Occipital lobe (tissue), 1 donor: ENCODE measurements at regions not wholly inside any gene's neighbourhood (a gene's known extent, or its start where the extent isn't known, plus 50 kb on each side); places are given as distances from the start of the nearest gene placed in this dataset.

Experiments used
- DNase-seq: peaks from one replicate; lab custom pipeline; 2025; lab: John Stamatoyannopoulos, UW

- no peak for DNase-seq
These were observed 869.9 kb downstream of the MRPL39 start for GRCh38 chr21:24737296-24737850.

GRCh38 chr21:24730661-24731060, 876.6 kb downstream of the MRPL39 start:
- no peak for DNase-seq

GRCh38 chr21:24729568-24729967, 877.7 kb downstream of the MRPL39 start:
- no peak for DNase-seq

- DNase-seq, result no peak
These were observed 879.4 kb downstream of the MRPL39 start for GRCh38 chr21:24727803-24728440.

GRCh38 chr21:24716281-24716918, 890.9 kb downstream of the MRPL39 start:
- DNase-seq, result no peak

GRCh38 chr21:24714646-24715200, 892.6 kb downstream of the MRPL39 start:
- no peak for DNase-seq

- DNase-seq, result no peak
These were observed 902.1 kb downstream of the MRPL39 start for GRCh38 chr21:24705201-24705600.

GRCh38 chr21:24693779-24694178, 913.5 kb downstream of the MRPL39 start:
- no peak for DNase-seq

GRCh38 chr21:24681456-24681855, 925.8 kb downstream of the MRPL39 start:
- no peak for DNase-seq

DNA sequence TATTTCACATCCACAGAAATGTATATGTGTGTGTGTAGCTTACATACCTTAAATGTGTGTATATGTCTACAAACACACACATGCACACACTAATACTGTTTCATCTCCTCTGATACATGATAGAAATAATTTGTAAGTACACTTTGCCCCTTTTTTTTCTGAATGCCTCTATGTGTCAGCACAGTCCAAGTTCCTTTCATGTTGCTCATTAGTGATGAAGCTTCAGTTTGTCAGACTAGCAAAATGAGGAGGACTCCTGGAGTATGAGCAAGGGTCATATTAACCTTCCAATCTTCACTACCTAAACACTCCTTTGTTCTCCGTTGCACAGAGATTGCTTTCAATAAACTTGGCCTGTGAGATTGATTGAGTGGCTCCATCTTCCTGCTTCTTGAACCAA, 935.4 kb downstream of the MRPL39 start:
- DNase-seq, result no peak

DNA sequence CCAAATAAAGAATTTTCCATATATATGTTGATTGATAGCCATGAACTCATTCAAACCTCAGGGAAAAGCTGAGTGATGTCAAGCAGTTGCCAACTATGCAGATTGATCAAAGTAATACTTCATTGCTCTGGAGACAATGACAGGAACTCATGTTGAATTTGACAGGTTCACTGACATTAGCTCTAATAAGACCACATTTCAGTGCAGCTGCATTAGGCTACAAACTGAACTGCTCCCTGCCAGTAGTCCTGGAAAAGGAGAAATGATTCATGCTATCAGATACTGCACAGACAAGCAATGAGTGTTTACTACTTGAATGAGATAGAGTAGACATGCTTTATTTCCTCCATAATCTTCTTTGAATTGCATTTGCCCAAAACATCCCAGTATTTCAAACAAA, 948.4 kb downstream of the MRPL39 start:
- DNase-seq, result no peak

GRCh38 chr21:24658026-24658425, 949.3 kb downstream of the MRPL39 start:
- DNase-seq, result no peak

- no peak for DNase-seq
These were observed 957.6 kb downstream of the MRPL39 start for GRCh38 chr21:24649691-24650090.

GRCh38 chr21:24636696-24637095, 970.6 kb downstream of the MRPL39 start:
- no peak for DNase-seq

DNA sequence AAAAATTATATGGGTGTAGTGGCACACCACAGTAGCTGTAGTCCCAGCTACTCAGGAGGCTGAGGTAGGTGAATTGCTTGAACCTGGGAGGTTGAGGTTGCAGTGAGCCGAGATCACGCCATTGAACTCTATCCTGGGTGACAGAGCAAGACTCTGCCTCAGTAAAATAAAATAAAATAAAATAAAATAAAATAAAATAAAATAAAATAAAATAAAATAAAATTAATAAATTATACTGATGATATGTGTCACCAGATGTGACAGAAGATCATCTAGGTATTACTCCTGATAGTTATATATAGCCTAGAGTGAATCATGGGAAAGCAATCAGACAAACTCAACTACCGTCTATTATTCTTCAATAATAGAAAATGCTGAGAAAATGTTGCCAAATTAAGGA, 972.5 kb downstream of the MRPL39 start:
- DNase-seq, result no peak

DNA sequence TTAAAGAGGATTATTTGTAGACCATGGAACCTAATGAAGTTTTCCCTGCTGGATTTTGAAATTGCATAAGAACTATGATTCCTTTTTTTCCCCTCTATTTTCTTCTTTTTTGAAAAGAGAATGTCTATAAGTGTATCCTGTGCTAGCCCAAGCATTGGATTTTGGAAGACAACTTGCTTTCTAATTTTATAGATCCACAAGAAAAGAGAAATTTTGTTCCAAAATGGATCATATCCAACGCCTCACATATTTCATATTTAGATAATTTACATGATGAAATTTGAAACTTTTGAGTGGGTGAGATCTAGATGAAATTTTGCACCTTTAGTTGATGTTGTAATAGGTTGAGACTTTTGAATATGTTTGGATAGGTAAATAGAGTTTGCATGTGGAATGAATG, 978.7 kb downstream of the MRPL39 start:
- no peak for DNase-seq

- no peak for DNase-seq
These were observed 979.2 kb downstream of the MRPL39 start for GRCh38 chr21:24628046-24628445.

GRCh38 chr21:24617819-24618218, 989.5 kb downstream of the MRPL39 start:
- no peak for DNase-seq

- no peak for DNase-seq
These were observed 1013.2 kb downstream of the MRPL39 start for GRCh38 chr21:24594082-24594481.

GRCh38 chr21:24590261-24590660, 1017.0 kb downstream of the MRPL39 start:
- DNase-seq, result no peak

GRCh38 chr21:24583473-24583872, 1023.8 kb downstream of the MRPL39 start:
- DNase-seq, result no peak

DNA sequence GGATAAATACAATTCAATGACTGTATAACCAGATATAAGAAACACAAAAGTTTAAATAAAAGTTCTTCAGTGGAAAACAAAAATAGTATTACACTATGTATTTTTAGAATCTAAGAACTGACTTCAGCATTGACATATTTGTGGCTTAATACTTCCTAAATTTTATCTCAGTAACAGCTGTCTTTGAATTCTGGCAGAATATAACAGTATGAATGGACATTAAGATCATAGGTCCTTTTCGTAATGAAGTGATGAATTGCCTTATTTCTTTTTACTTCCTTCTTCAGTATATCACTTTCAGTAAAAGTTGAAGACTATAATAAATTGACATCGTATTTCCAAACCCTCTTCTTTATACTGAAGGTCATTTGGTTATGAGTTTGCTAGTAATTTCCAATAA, 1030.0 kb downstream of the MRPL39 start:
- DNase-seq, result no peak

- no peak for DNase-seq
These were observed 1046.0 kb downstream of the MRPL39 start for GRCh38 chr21:24561291-24561690.
